GM10266 (cell line): ENCODE measurements at regions not wholly inside any gene's neighbourhood (a gene's known extent, or its start where the extent isn't known, plus 50 kb on each side); places are given as distances from the start of the nearest gene placed in this dataset.

ENCODE experiments used
- DNase-seq: peaks from one replicate; pipeline ENCODE4 v3.0.0; 2012; ENCODE audit errors: extremely low spot score
- CTCF ChIP-seq: IDR thresholded peaks from 2 replicates; pipeline ENCODE4 v1.5.1; 2012; ENCODE audit warnings: mild to moderate bottlenecking, low read depth; ENCODE audit not compliant: control insufficient read depth, insufficient read depth; ENCODE audit errors: missing control alignments

GRCh38 chr4:37740546-37740945 is 54.4 kb upstream of the RELL1 start:
- TF ChIP-seq CTCF, result no peak
- no peak for DNase-seq

- no peak for TF ChIP-seq CTCF
- no peak for DNase-seq
Observed at GRCh38 chr4:37737466-37737865, 51.3 kb upstream of the RELL1 start.
